Peyer's patch (tissue), 4 donors: ENCODE measurements at regions not wholly inside any gene's neighbourhood (a gene's known extent, or its start where the extent isn't known, plus 50 kb on each side); places are given as distances from the start of the nearest gene placed in this dataset.
"Not testable (repeated sequence)": the region's sequence is repeated elsewhere in the genome, so short reads cannot be mapped to it uniquely, and the experiment has no call there.

Source experiments
- DNase-seq, 3 donors: peaks; one replicate each; pipeline ENCODE4 v3.0.0-alpha.2; 2017 to 2019
- H3K27ac ChIP-seq, 4 donors: fragments of 200-600 bp; sonication (generic); one replicate each; pipeline ENCODE4 v1.5.1; 2016 to 2019
- H3K27me3 ChIP-seq, 2 donors: fragments of 200-600 bp; sonication (generic); one replicate each; pipeline ENCODE4 v1.5.1; 2019
- H3K36me3 ChIP-seq, 3 donors: fragments of 200-600 bp; sonication (generic); one replicate each; pipeline ENCODE4 v1.5.1; 2016 to 2019
- H3K4me1 ChIP-seq, 4 donors: fragments of 200-600 bp; sonication (generic); one replicate each; pipeline ENCODE4 v1.5.1; 2016 to 2019
- H3K4me3 ChIP-seq, 4 donors: fragments of 200-600 bp; sonication (generic); 1 replicate in 3 of 4; 2 replicates in 1 of 4; pipeline ENCODE4 v1.5.1; 2016 to 2019; ENCODE audit warnings: mild to moderate bottlenecking in 1 of 4
- H3K9me3 ChIP-seq, 4 donors: fragments of 200-600 bp; sonication (generic); one replicate each; pipeline ENCODE4 v1.5.1; 2016 to 2019; ENCODE audit warnings: mild to moderate bottlenecking in 1 of 4
- POLR2A ChIP-seq, 2 donors: fragments of 450-650 bp; IDR thresholded peaks; one replicate each; pipeline ENCODE4 v1.5.1; 2017; ENCODE audit warnings: antibody characterized with exemption in 2 of 2, mild to moderate bottlenecking in 2 of 2, moderate library complexity in 2 of 2
- TF ChIP-seq, protein P1 (sequence below), 6 experiments: fragments of 450-650 bp in 4 of 6; fragments of 200-600 bp in 2 of 6; sonication (generic) in 1 of 6; IDR thresholded peaks; one replicate each; pipeline ENCODE4 v1.5.1; 2017 to 2019; ENCODE audit warnings: antibody characterized with exemption in 6 of 6, mild to moderate bottlenecking in 3 of 6, moderate library complexity in 1 of 6

DNA sequence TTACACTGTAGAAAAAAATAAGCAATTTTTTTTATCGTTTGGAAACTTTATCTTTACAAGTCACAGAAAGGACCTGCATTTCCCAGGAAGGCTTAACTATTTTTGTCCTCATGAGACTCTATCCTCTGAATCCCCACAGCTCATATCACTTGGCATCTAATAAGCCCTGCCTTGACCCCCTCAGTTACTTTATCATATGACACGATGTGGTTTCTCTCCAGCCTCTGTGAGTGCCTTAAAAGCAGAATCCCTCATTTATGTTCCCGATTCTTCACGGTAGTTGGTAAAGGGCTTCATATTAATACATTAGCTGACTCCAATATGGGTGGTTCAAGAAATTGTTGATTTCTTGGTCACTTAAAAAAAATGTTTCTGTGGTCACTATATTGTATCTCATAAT is 296.6 kb upstream of the GRAMD2B start:
- Histone ChIP-seq H3K4me1 (no peaks in the 10 kb centered on the region), H3K9me3 (no peaks in the 10 kb centered on the region), H3K4me3 (no peak overlapping the region), H3K27me3 (no peaks in the 10 kb centered on the region), H3K36me3 (no peaks in the 10 kb centered on the region), H3K27ac (no peak overlapping the region)
- no peak for DNase-seq
- no peak for TF ChIP-seq POLR2A (IDR thresholded peaks at IDR 0.05)
- TF ChIP-seq, protein P1, sequence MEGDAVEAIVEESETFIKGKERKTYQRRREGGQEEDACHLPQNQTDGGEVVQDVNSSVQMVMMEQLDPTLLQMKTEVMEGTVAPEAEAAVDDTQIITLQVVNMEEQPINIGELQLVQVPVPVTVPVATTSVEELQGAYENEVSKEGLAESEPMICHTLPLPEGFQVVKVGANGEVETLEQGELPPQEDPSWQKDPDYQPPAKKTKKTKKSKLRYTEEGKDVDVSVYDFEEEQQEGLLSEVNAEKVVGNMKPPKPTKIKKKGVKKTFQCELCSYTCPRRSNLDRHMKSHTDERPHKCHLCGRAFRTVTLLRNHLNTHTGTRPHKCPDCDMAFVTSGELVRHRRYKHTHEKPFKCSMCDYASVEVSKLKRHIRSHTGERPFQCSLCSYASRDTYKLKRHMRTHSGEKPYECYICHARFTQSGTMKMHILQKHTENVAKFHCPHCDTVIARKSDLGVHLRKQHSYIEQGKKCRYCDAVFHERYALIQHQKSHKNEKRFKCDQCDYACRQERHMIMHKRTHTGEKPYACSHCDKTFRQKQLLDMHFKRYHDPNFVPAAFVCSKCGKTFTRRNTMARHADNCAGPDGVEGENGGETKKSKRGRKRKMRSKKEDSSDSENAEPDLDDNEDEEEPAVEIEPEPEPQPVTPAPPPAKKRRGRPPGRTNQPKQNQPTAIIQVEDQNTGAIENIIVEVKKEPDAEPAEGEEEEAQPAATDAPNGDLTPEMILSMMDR (IDR thresholded peaks at IDR 0.05) = no peak

DNA sequence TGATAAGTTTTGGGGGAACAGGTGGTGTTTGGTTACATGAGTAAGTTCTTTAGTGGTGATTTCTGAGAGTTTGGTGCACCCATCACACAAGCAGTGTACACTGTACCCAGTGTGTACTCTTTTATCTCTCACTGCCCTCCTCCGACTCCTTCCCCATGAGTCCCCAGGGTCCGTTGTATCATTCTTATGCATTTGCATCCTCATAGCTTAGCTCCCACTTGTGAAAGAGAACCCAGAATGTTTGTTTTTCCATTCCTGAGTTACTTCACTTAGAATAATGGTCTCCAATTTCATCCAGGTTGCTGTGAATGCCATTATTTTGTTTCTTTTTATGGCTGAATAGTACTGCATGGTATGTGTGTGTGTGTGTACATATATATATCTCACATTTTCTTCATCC is 295.8 kb upstream of the GRAMD2B start:
- not testable (repeated sequence) for H3K27me3 ChIP-seq, H3K36me3 ChIP-seq, H3K27ac ChIP-seq, H3K4me1 ChIP-seq, H3K9me3 ChIP-seq, DNase-seq, H3K4me3 ChIP-seq

DNA sequence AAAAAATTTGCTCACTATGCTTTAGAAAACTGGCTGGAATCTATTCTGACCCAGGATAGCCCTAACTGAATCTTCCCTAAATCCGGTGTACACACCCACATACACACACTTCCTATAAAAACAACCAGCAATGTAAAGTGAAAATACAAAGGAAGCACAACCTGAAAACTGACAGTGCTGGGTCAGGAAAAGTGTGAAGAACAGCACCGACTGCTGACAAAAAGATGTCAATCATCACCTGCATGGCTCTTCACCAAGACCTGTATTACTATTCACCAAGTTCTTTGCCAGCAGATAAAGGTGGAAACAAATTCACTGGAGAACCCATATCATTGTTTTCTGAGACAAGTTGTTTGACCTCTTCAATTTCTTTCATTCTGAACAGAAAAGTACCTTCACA is 293.8 kb upstream of the GRAMD2B start:
- H3K27me3 ChIP-seq = no peaks in the 10 kb centered on the region
- TF ChIP-seq, protein P1 (IDR thresholded peaks at IDR 0.05) = no peak
- no peak for TF ChIP-seq POLR2A (IDR thresholded peaks at IDR 0.05)

DNA sequence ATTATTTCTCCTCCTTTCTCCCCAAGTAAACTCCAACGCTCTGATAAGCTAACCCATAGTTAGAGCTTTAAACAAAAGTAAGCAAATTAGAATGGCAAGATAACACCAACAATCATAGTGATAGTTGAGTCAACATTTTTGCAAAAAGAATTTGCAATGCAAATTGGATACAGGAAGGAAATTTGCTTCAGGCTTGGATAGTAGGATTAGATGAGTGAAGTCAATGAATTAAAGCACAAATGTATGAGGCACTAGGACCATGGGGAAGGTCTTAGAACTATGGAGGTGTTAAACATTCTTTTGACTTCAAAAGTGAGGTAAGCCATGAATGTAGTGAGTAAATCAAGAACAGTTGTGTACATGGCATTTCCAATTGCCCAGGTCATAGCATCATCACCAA is 289.8 kb upstream of the GRAMD2B start:
- Histone ChIP-seq H3K9me3 (no peaks in the 10 kb centered on the region), H3K36me3 (no peaks in the 10 kb centered on the region), H3K4me1 (peaks cover 0 to 3% (median 0%) of the 10 kb centered on the region in 4 donors), H3K27me3 (no peaks in the 10 kb centered on the region), H3K4me3 (no peak overlapping the region), H3K27ac (no peak overlapping the region)
- TF ChIP-seq, protein P1 (IDR thresholded peaks at IDR 0.05) = no peak
- TF ChIP-seq POLR2A (IDR thresholded peaks at IDR 0.05) = no peak
- no peak for DNase-seq

More for the DNA sequence above, 293.8 kb upstream of the GRAMD2B start:
- Histone ChIP-seq H3K9me3 (no peaks in the 10 kb centered on the region), H3K4me3 (no peak overlapping the region), H3K27ac (no peak overlapping the region), H3K36me3 (no peaks in the 10 kb centered on the region), H3K4me1 (no peaks in the 10 kb centered on the region)
- DNase-seq = no peak

DNA sequence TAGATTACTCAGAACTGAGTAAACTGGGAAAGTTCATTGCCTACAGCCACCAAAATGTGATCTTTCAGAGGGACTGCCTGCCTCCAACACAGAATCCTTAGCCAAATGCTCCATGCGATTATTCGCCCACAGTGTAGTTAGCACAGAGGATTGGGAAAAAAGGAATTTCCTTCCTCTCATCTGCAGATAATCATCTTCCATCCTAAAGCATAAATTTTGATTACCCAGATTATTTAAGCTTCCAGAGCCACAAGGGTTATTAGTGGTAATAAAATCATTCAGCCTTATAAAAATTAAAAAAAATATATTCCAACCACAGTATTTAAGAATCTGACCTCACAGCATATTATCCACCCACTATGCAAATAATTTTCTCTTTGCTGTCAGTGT is 285.3 kb upstream of the GRAMD2B start:
- Histone ChIP-seq H3K4me1 (peaks cover 0 to 3% (median 0%) of the 10 kb centered on the region in 4 donors), H3K9me3 (no peaks in the 10 kb centered on the region), H3K27me3 (no peaks in the 10 kb centered on the region), H3K36me3 (no peaks in the 10 kb centered on the region), H3K4me3 (no peak overlapping the region), H3K27ac (no peak overlapping the region)
- TF ChIP-seq POLR2A (IDR thresholded peaks at IDR 0.05) = no peak
- TF ChIP-seq, protein P1 (IDR thresholded peaks at IDR 0.05) = no peak
- no peak for DNase-seq

DNA sequence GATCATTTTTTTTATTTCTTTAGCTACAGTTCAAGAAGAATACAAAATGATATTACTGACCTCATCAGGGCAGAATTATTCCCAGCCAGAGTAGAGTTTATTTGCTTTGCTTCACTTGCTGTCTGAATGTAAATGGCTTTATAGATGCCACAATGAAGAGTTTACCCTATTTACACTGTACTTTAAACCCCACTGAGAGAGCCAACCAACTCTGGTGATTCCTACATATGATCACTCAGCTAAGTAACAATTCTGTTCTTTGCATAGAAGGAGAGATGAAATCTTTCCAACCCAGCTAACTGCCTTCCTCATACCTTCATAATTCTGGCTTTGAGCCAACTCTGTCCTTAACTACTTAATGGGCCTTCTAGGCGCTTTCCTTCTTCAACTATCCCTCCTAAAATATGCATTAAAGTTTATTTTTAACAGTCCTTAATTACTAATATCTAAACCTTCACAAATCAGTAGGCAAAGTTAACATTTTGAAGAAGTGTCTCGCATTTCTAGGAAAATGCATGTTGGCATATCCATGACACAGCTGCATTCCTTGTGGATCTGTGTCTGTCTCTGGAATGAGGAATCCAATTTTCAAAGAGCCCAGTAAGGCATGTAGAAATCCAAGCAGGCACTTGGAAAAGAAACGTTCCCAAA is 284.8 kb upstream of the GRAMD2B start:
- peaks cover 0 to 3% (median 0%) of the 10 kb centered on the region in 4 donors for H3K4me1 ChIP-seq
- DNase-seq = no peak
- no peaks in the 10 kb centered on the region for H3K27me3 ChIP-seq

More for the DNA sequence above, 284.8 kb upstream of the GRAMD2B start:
- Histone ChIP-seq H3K4me3 (no peak overlapping the region), H3K27ac (no peak overlapping the region), H3K9me3 (no peaks in the 10 kb centered on the region), H3K36me3 (no peaks in the 10 kb centered on the region)
- TF ChIP-seq POLR2A (IDR thresholded peaks at IDR 0.05) = no peak
- TF ChIP-seq, protein P1 (IDR thresholded peaks at IDR 0.05) = no peak
